ENCODE measurements at regions not wholly inside any gene's neighbourhood (a gene's known extent, or its start where the extent isn't known, plus 50 kb on each side); places are given as distances from the start of the nearest gene placed in this dataset.
A peak's percentile ranks its signal among the peaks of the same experiment; 100 is the strongest.

GRCh38 chr17:17410357-17410756 is 66.4 kb upstream of the MED9 start:
- H3K9me3 ChIP-seq (ENCODE audit: insufficient read depth, low read depth, low read length) = no peaks in the 10 kb centered on the region
- no peaks in the 10 kb centered on the region for H3K4me1 ChIP-seq (ENCODE audit: insufficient read depth, low read length)
- H3K4me3 ChIP-seq (ENCODE audit: low read length) = no peak overlapping the region
- no peak overlapping the region for H3K9ac ChIP-seq (ENCODE audit: low read depth, low read length)
- no peaks in the 10 kb centered on the region for H3K27me3 ChIP-seq (ENCODE audit: insufficient read depth, low read length)
- H3K36me3 ChIP-seq (ENCODE audit: insufficient read depth, low read depth, low read length) = no peaks in the 10 kb centered on the region
- no peak overlapping the region for H3K27ac ChIP-seq (ENCODE audit: low read length)

- Histone ChIP-seq H3K9ac (ENCODE audit: low read depth, low read length) (no peak overlapping the region), H3K27ac (ENCODE audit: low read length) (no peak overlapping the region), H3K4me1 (ENCODE audit: insufficient read depth, low read length) (no peaks in the 10 kb centered on the region), H3K27me3 (ENCODE audit: insufficient read depth, low read length) (no peaks in the 10 kb centered on the region), H3K9me3 (ENCODE audit: insufficient read depth, low read depth, low read length) (no peaks in the 10 kb centered on the region; the same call in 1 of the 2 replicates), H3K36me3 (ENCODE audit: insufficient read depth, low read depth, low read length) (no peaks in the 10 kb centered on the region), H3K4me3 (ENCODE audit: low read length) (no peak overlapping the region)
Observed at GRCh38 chr17:17411692-17412091, 65.1 kb upstream of the MED9 start.

- no peak overlapping the region for H3K27ac ChIP-seq (ENCODE audit: low read length)
Observed at GRCh38 chr17:17412326-17412725, 64.5 kb upstream of the MED9 start.

GRCh38 chr17:17413215-17413792 is 63.5 kb upstream of the MED9 start:
- Histone ChIP-seq H3K4me1 (ENCODE audit: insufficient read depth, low read length) (no peaks in the 10 kb centered on the region), H3K36me3 (ENCODE audit: insufficient read depth, low read depth, low read length) (no peaks in the 10 kb centered on the region), H3K9ac (ENCODE audit: low read depth, low read length) (no peak overlapping the region), H3K4me3 (ENCODE audit: low read length) (no peak overlapping the region), H3K27ac (ENCODE audit: low read length) (no peak overlapping the region), H3K27me3 (ENCODE audit: insufficient read depth, low read length) (no peaks in the 10 kb centered on the region), H3K9me3 (ENCODE audit: insufficient read depth, low read depth, low read length) (no peaks in the 10 kb centered on the region; the same call in 1 of the 2 replicates)

More at GRCh38 chr17:17412326-17412725, 64.5 kb upstream of the MED9 start:
- H3K4me3 ChIP-seq (ENCODE audit: low read length) = no peak overlapping the region
- H3K4me1 ChIP-seq (ENCODE audit: insufficient read depth, low read length) = no peaks in the 10 kb centered on the region
- H3K9ac ChIP-seq (ENCODE audit: low read depth, low read length) = no peak overlapping the region
- no peaks in the 10 kb centered on the region for H3K36me3 ChIP-seq (ENCODE audit: insufficient read depth, low read depth, low read length)
- no peaks in the 10 kb centered on the region for H3K27me3 ChIP-seq (ENCODE audit: insufficient read depth, low read length)
- no peaks in the 10 kb centered on the region; the same call in 1 of the 2 replicates for H3K9me3 ChIP-seq (ENCODE audit: insufficient read depth, low read depth, low read length)

- Histone ChIP-seq H3K4me1 (ENCODE audit: insufficient read depth, low read length) (no peaks in the 10 kb centered on the region), H3K27me3 (ENCODE audit: insufficient read depth, low read length) (no peaks in the 10 kb centered on the region), H3K9me3 (ENCODE audit: insufficient read depth, low read depth, low read length) (no peaks in the 10 kb centered on the region; the same call in 1 of the 2 replicates), H3K4me3 (ENCODE audit: low read length) (no peak overlapping the region), H3K36me3 (ENCODE audit: insufficient read depth, low read depth, low read length) (no peaks in the 10 kb centered on the region), H3K27ac (ENCODE audit: low read length) (no peak overlapping the region), H3K9ac (ENCODE audit: low read depth, low read length) (no peak overlapping the region)
Observed at GRCh38 chr17:17413821-17414220, 63.0 kb upstream of the MED9 start.

GRCh38 chr17:17414341-17414805 is 62.4 kb upstream of the MED9 start:
- H3K9me3 ChIP-seq (ENCODE audit: insufficient read depth, low read depth, low read length) = no peaks in the 10 kb centered on the region; the same call in 1 of the 2 replicates
- H3K9ac ChIP-seq (ENCODE audit: low read depth, low read length) = no peak overlapping the region
- no peaks in the 10 kb centered on the region for H3K4me1 ChIP-seq (ENCODE audit: insufficient read depth, low read length)
- no peak overlapping the region for H3K27ac ChIP-seq (ENCODE audit: low read length)
- H3K36me3 ChIP-seq (ENCODE audit: insufficient read depth, low read depth, low read length) = no peaks in the 10 kb centered on the region
- no peak overlapping the region for H3K4me3 ChIP-seq (ENCODE audit: low read length)
- no peaks in the 10 kb centered on the region for H3K27me3 ChIP-seq (ENCODE audit: insufficient read depth, low read length)

GRCh38 chr17:17415006-17415405 is 61.8 kb upstream of the MED9 start:
- Histone ChIP-seq H3K27me3 (ENCODE audit: insufficient read depth, low read length) (no peaks in the 10 kb centered on the region), H3K36me3 (ENCODE audit: insufficient read depth, low read depth, low read length) (no peaks in the 10 kb centered on the region), H3K27ac (ENCODE audit: low read length) (no peak overlapping the region), H3K4me3 (ENCODE audit: low read length) (no peak overlapping the region), H3K9me3 (ENCODE audit: insufficient read depth, low read depth, low read length) (no peaks in the 10 kb centered on the region; the same call in 1 of the 2 replicates), H3K4me1 (ENCODE audit: insufficient read depth, low read length) (no peaks in the 10 kb centered on the region), H3K9ac (ENCODE audit: low read depth, low read length) (no peak overlapping the region)

GRCh38 chr17:17416007-17416399 is 60.8 kb upstream of the MED9 start:
- H3K4me3 ChIP-seq (ENCODE audit: low read length) = no peak overlapping the region
- H3K4me1 ChIP-seq (ENCODE audit: insufficient read depth, low read length) = no peaks in the 10 kb centered on the region
- H3K9me3 ChIP-seq (ENCODE audit: insufficient read depth, low read depth, low read length) = no peaks in the 10 kb centered on the region; the same call in 1 of the 2 replicates
- no peaks in the 10 kb centered on the region for H3K36me3 ChIP-seq (ENCODE audit: insufficient read depth, low read depth, low read length)
- H3K27ac ChIP-seq (ENCODE audit: low read length) = peak overlapping the region; percentile 43
- no peaks in the 10 kb centered on the region for H3K27me3 ChIP-seq (ENCODE audit: insufficient read depth, low read length)
- H3K9ac ChIP-seq (ENCODE audit: low read depth, low read length) = no peak overlapping the region

GRCh38 chr17:17416400-17417360 is 60.1 kb upstream of the MED9 start:
- Histone ChIP-seq H3K27me3 (ENCODE audit: insufficient read depth, low read length) (no peaks in the 10 kb centered on the region), H3K27ac (ENCODE audit: low read length) (no peak overlapping the region), H3K36me3 (ENCODE audit: insufficient read depth, low read depth, low read length) (no peaks in the 10 kb centered on the region), H3K4me1 (ENCODE audit: insufficient read depth, low read length) (no peaks in the 10 kb centered on the region), H3K9me3 (ENCODE audit: insufficient read depth, low read depth, low read length) (peaks cover 3% of the 10 kb centered on the region; the same call in 1 of the 2 replicates), H3K9ac (ENCODE audit: low read depth, low read length) (no peak overlapping the region), H3K4me3 (ENCODE audit: low read length) (no peak overlapping the region)

- Histone ChIP-seq H3K4me3 (ENCODE audit: low read length) (no peak overlapping the region), H3K9me3 (ENCODE audit: insufficient read depth, low read depth, low read length) (peaks cover 9% of the 10 kb centered on the region; the same call in 1 of the 2 replicates), H3K27ac (ENCODE audit: low read length) (no peak overlapping the region), H3K9ac (ENCODE audit: low read depth, low read length) (no peak overlapping the region), H3K36me3 (ENCODE audit: insufficient read depth, low read depth, low read length) (no peaks in the 10 kb centered on the region), H3K4me1 (ENCODE audit: insufficient read depth, low read length) (no peaks in the 10 kb centered on the region), H3K27me3 (ENCODE audit: insufficient read depth, low read length) (no peaks in the 10 kb centered on the region)
Observed at GRCh38 chr17:17417718-17418181, 59.0 kb upstream of the MED9 start.

- Histone ChIP-seq H3K4me1 (ENCODE audit: insufficient read depth, low read length) (no peaks in the 10 kb centered on the region), H3K36me3 (ENCODE audit: insufficient read depth, low read depth, low read length) (no peaks in the 10 kb centered on the region), H3K4me3 (ENCODE audit: low read length) (no peak overlapping the region), H3K27me3 (ENCODE audit: insufficient read depth, low read length) (no peaks in the 10 kb centered on the region), H3K9ac (ENCODE audit: low read depth, low read length) (no peak overlapping the region), H3K9me3 (ENCODE audit: insufficient read depth, low read depth, low read length) (peaks cover 12% of the 10 kb centered on the region), H3K27ac (ENCODE audit: low read length) (no peak overlapping the region)
Observed at GRCh38 chr17:17419166-17419565, 57.6 kb upstream of the MED9 start.

Data from iPS-20b (cell line).